Prostate gland (tissue), 2 donors: ENCODE measurements at regions not wholly inside any gene's neighbourhood (a gene's known extent, or its start where the extent isn't known, plus 50 kb on each side); places are given as distances from the start of the nearest gene placed in this dataset.

ENCODE experiments used
- DNase-seq: peaks from one replicate; pipeline ENCODE4 v3.0.0-alpha.2; 2019; ENCODE audit warnings: low spot score
- H3K27ac ChIP-seq, 2 donors: fragments of 200-600 bp; sonication (generic); 2 replicates each; pipeline ENCODE4 v1.5.1; 2017 to 2019
- H3K27me3 ChIP-seq: fragments of 200-600 bp; sonication (generic); replicated peaks from 2 replicates; pipeline ENCODE4 v1.5.1; 2019; ENCODE audit not compliant: insufficient read depth
- H3K36me3 ChIP-seq, 2 donors: fragments of 200-600 bp; sonication (generic); 1 replicate in 1 of 2; 2 replicates in 1 of 2; pipeline versions ENCODE4 v1.5.1 to v1.8.1; 2017 to 2019
- H3K4me1 ChIP-seq: fragments of 200-600 bp; sonication (generic); replicated peaks from 2 replicates; pipeline ENCODE4 v1.5.1; 2019
- H3K4me3 ChIP-seq, 2 donors: fragments of 200-600 bp; sonication (generic); 2 replicates each; pipeline ENCODE4 v1.5.1; 2017 to 2019
- H3K9me3 ChIP-seq: fragments of 200-600 bp; sonication (generic); 2 replicates; pipeline ENCODE4 v1.5.1; 2017
- CTCF ChIP-seq, 4 experiments: fragments of 200-600 bp in 2 of 4; fragments of 450-650 bp in 2 of 4; sonication (generic) in 2 of 4; IDR thresholded peaks; 1 replicate in 3 of 4; 2 replicates in 1 of 4; pipeline ENCODE4 v1.5.1; 2016 to 2019; ENCODE audit warnings: antibody characterized with exemption in 4 of 4, mild to moderate bottlenecking in 2 of 4, moderate library complexity in 2 of 4
- POLR2A ChIP-seq: fragments of 450-650 bp; IDR thresholded peaks from one replicate; pipeline ENCODE4 v1.6.1; 2016; ENCODE audit warnings: antibody characterized with exemption, mild to moderate bottlenecking
- POLR2AphosphoS5 ChIP-seq: sonication (generic); formaldehyde crosslinking; IDR thresholded peaks from one replicate; pipeline ENCODE4 v1.6.1; 2017; ENCODE audit warnings: antibody characterized with exemption
- WGBS: methylation state at CpG from one replicate; pipeline ENCODE4 v1.1.5; 2018; 5-methylcytosine and 5-hydroxymethylcytosine counted together
- intact Hi-C: fragments of 100-400 bp; cut with DNase I; formaldehyde crosslinking; loops from one replicate; pipeline ENCODE4 v1.14.2; 2022

DNA sequence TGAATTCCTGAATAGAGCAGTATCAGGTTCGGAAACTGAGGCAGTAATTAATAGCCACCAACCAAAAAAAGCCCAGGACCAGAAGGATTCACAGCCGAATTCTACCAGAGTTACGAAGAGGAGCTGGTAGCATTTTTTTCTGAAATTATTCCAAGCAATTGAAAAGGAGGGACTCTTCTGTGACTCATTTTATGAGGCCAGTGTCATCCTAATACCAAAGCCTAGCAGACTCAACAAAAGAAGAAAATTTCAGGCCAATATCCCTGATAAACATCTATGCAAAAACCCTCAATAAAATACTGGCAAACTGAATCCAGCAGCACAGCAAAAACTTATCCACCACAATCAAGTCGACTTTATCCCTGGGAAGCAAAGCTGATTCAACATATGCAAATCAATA lies 202.3 kb upstream of the SLC16A7 start:
- no peaks in the 10 kb centered on the region for H3K27me3 ChIP-seq
- H3K4me1 ChIP-seq, result no peaks in the 10 kb centered on the region
- no peak overlapping the region for H3K4me3 ChIP-seq
- H3K27ac ChIP-seq, result no peak overlapping the region
- intact Hi-C loops, result no loop called here
- WGBS, result 59% methylated on average over 4 of the region's 4 CpGs
- no peaks in the 10 kb centered on the region for H3K9me3 ChIP-seq
- no peaks in the 10 kb centered on the region for H3K36me3 ChIP-seq
- DNase-seq, result no peak
- TF ChIP-seq POLR2A, result no peak
- TF ChIP-seq POLR2AphosphoS5, result no peak
- no peak for TF ChIP-seq CTCF (IDR thresholded peaks at IDR 0.05)

GRCh38 chr12:59389968-59390576 lies 205.8 kb upstream of the SLC16A7 start:
- WGBS, result 87% methylated on average over 13 of the region's 13 CpGs
- intact Hi-C loops, result no loop called here
- TF ChIP-seq CTCF (IDR thresholded peaks at IDR 0.05), result no peak
- Histone ChIP-seq H3K9me3 (no peaks in the 10 kb centered on the region), H3K4me3 (no peak overlapping the region), H3K27ac (no peak overlapping the region), H3K36me3 (no peaks in the 10 kb centered on the region), H3K4me1 (no peaks in the 10 kb centered on the region), H3K27me3 (no peaks in the 10 kb centered on the region)
- DNase-seq, result no peak

- no peaks in the 10 kb centered on the region for H3K36me3 ChIP-seq
- WGBS, result 77% methylated on average over 1 of the region's 1 CpG
- no peaks in the 10 kb centered on the region for H3K27me3 ChIP-seq
- H3K27ac ChIP-seq, result no peak overlapping the region
- no peaks in the 10 kb centered on the region for H3K9me3 ChIP-seq
- intact Hi-C loops, result no loop called here
- DNase-seq, result no peak
- H3K4me3 ChIP-seq, result no peak overlapping the region
- no peaks in the 10 kb centered on the region for H3K4me1 ChIP-seq
- no peak for TF ChIP-seq CTCF (IDR thresholded peaks at IDR 0.05)
- no peak for TF ChIP-seq POLR2A
- no peak for TF ChIP-seq POLR2AphosphoS5
Observed at GRCh38 chr12:59388694-59389093, 207.1 kb upstream of the SLC16A7 start.

DNA sequence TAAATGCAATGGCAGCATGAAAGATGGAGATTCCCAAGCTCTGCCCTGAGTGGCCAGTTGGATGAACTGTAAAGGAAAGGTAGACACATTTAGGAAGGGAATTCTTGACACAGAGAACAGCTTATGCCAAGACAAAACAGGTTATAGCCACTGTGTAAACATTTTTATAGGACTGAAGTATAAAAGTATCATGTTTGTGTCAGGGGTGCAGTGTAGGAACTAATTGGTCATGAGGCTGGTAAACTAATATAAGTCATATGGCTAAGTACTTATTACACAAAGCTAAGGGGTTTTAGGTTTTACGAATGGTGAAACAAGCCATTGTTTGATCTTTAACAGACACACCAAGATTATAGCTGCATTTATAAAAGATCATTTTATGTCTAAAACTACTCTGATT lies 207.7 kb upstream of the SLC16A7 start:
- H3K36me3 ChIP-seq, result no peaks in the 10 kb centered on the region
- TF ChIP-seq POLR2A (no peak), POLR2AphosphoS5 (no peak), CTCF (IDR thresholded peaks at IDR 0.05) (no peak)
- no peaks in the 10 kb centered on the region for H3K9me3 ChIP-seq
- no peaks in the 10 kb centered on the region for H3K27me3 ChIP-seq
- no peak overlapping the region for H3K4me3 ChIP-seq
- 27% methylated on average over 1 of the region's 1 CpG for WGBS
- DNase-seq, result no peak
- no peak overlapping the region for H3K27ac ChIP-seq
- intact Hi-C loops, result no loop called here
- H3K4me1 ChIP-seq, result no peaks in the 10 kb centered on the region

DNA sequence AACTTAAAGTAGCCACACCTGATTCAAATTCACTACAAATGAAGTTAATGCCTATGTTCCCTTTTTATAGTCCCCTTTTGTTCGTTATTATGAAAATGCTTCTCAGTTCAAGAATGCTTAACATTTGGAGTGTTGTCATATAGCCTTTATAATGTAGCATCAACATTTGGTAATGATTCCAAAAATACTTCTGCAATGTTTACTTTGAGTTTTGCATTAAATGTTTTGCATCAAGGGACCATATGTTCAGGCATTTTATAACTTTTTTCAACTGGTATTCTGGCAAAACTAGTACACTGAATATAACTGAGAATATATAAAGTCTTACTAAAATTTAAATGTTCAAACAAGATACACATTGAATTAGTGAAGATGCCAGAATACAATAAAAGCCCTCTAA lies 209.6 kb upstream of the SLC16A7 start:
- 50% methylated on average over 1 of the region's 1 CpG for WGBS
- TF ChIP-seq POLR2A, result no peak
- no peak for TF ChIP-seq CTCF (IDR thresholded peaks at IDR 0.05)
- no peak for TF ChIP-seq POLR2AphosphoS5
- intact Hi-C loops, result no loop called here

More for the DNA sequence above, 209.6 kb upstream of the SLC16A7 start:
- H3K9me3 ChIP-seq, result no peaks in the 10 kb centered on the region
- no peak for DNase-seq
- H3K27me3 ChIP-seq, result no peaks in the 10 kb centered on the region
- no peaks in the 10 kb centered on the region for H3K4me1 ChIP-seq
- H3K36me3 ChIP-seq, result no peaks in the 10 kb centered on the region
- no peak overlapping the region for H3K4me3 ChIP-seq
- no peak overlapping the region for H3K27ac ChIP-seq
